Loucy (cell line): ENCODE measurements at regions not wholly inside any gene's neighbourhood (a gene's known extent, or its start where the extent isn't known, plus 50 kb on each side); places are given as distances from the start of the nearest gene placed in this dataset.

Experiments used
- EZH2phosphoT487 ChIP-seq: fragments of 200-600 bp; IDR thresholded peaks from 2 replicates; pipeline ENCODE4 v1.6.1; 2018; ENCODE audit warnings: antibody characterized with exemption, mild to moderate bottlenecking, moderate library complexity, borderline replicate concordance
- TF ChIP-seq, protein P1 (sequence below): fragments of 200-600 bp; sonication (generic); conservative IDR thresholded peaks from 2 replicates; pipeline ENCODE4 v1.5.1; 2014; ENCODE audit warnings: mild to moderate bottlenecking, antibody characterized with exemption, low read length

- TF ChIP-seq, protein P1, sequence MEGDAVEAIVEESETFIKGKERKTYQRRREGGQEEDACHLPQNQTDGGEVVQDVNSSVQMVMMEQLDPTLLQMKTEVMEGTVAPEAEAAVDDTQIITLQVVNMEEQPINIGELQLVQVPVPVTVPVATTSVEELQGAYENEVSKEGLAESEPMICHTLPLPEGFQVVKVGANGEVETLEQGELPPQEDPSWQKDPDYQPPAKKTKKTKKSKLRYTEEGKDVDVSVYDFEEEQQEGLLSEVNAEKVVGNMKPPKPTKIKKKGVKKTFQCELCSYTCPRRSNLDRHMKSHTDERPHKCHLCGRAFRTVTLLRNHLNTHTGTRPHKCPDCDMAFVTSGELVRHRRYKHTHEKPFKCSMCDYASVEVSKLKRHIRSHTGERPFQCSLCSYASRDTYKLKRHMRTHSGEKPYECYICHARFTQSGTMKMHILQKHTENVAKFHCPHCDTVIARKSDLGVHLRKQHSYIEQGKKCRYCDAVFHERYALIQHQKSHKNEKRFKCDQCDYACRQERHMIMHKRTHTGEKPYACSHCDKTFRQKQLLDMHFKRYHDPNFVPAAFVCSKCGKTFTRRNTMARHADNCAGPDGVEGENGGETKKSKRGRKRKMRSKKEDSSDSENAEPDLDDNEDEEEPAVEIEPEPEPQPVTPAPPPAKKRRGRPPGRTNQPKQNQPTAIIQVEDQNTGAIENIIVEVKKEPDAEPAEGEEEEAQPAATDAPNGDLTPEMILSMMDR: no peak
- TF ChIP-seq EZH2phosphoT487: no peak
Observed at GRCh38 chr5:89289604-89290003, 406.6 kb upstream of the MEF2C start.
